ENCODE measurements at regions not wholly inside any gene's neighbourhood (a gene's known extent, or its start where the extent isn't known, plus 50 kb on each side); places are given as distances from the start of the nearest gene placed in this dataset.

- no peaks in the 10 kb centered on the region for H3K36me3 ChIP-seq
- no peak for ATAC-seq
- H3K4me3 ChIP-seq: no peak overlapping the region
- no peak for TF ChIP-seq POLR2AphosphoS5 (IDR thresholded peaks at IDR 0.05)
- no peak for TF ChIP-seq CTCF (IDR thresholded peaks at IDR 0.05)
- TF ChIP-seq POLR2A (IDR thresholded peaks at IDR 0.05): no peak
- TF ChIP-seq EP300 (IDR thresholded peaks at IDR 0.05): no peak
- no peaks in the 10 kb centered on the region for H3K4me1 ChIP-seq
- WGBS, 2 donors (ENCODE audit: low coverage in 1 of 2): 57 to 96% methylated on average over 3 of the region's 5 CpGs
- H3K27ac ChIP-seq: no peak overlapping the region
- H3K9me3 ChIP-seq: no peaks in the 10 kb centered on the region
- H3K27me3 ChIP-seq: no peaks in the 10 kb centered on the region
These were observed 81.9 kb downstream of the P2RY1 start for GRCh38 chr3:152916753-152917279.

GRCh38 chr3:152921351-152921750 lies 86.4 kb downstream of the P2RY1 start:
- Histone ChIP-seq H3K27me3 (no peaks in the 10 kb centered on the region), H3K9me3 (no peaks in the 10 kb centered on the region), H3K36me3 (no peaks in the 10 kb centered on the region), H3K4me1 (no peaks in the 10 kb centered on the region), H3K27ac (no peak overlapping the region), H3K4me3 (no peak overlapping the region)
- TF ChIP-seq EP300 (IDR thresholded peaks at IDR 0.05) (no peak), POLR2A (IDR thresholded peaks at IDR 0.05) (no peak), CTCF (IDR thresholded peaks at IDR 0.05) (no peak), POLR2AphosphoS5 (IDR thresholded peaks at IDR 0.05) (no peak)
- no peak for ATAC-seq

GRCh38 chr3:152922554-152922953 lies 87.6 kb downstream of the P2RY1 start:
- H3K9me3 ChIP-seq: no peaks in the 10 kb centered on the region
- no peak overlapping the region for H3K4me3 ChIP-seq
- H3K36me3 ChIP-seq: no peaks in the 10 kb centered on the region
- H3K4me1 ChIP-seq: no peaks in the 10 kb centered on the region
- ATAC-seq: no peak
- no peak for TF ChIP-seq EP300 (IDR thresholded peaks at IDR 0.05)
- TF ChIP-seq POLR2AphosphoS5 (IDR thresholded peaks at IDR 0.05): no peak
- TF ChIP-seq CTCF (IDR thresholded peaks at IDR 0.05): no peak
- TF ChIP-seq POLR2A (IDR thresholded peaks at IDR 0.05): no peak
- H3K27ac ChIP-seq: no peak overlapping the region
- H3K27me3 ChIP-seq: no peaks in the 10 kb centered on the region
- 75 to 89% methylated on average over 1 to 2 of the region's 2 CpGs for WGBS, 2 donors (ENCODE audit: low coverage in 1 of 2)

- H3K36me3 ChIP-seq: no peaks in the 10 kb centered on the region
- H3K9me3 ChIP-seq: no peaks in the 10 kb centered on the region
- WGBS, 2 donors (ENCODE audit: low coverage in 1 of 2): 65 to 86% methylated on average over 1 to 3 of the region's 3 CpGs
- H3K4me1 ChIP-seq: no peaks in the 10 kb centered on the region
- H3K27ac ChIP-seq: no peak overlapping the region
- no peak for ATAC-seq
- no peak overlapping the region for H3K4me3 ChIP-seq
- no peaks in the 10 kb centered on the region for H3K27me3 ChIP-seq
- TF ChIP-seq POLR2AphosphoS5 (IDR thresholded peaks at IDR 0.05) (no peak), CTCF (IDR thresholded peaks at IDR 0.05) (no peak)
These were observed 92.2 kb downstream of the P2RY1 start for GRCh38 chr3:152927131-152927530.

GRCh38 chr3:152930516-152930915 lies 95.6 kb downstream of the P2RY1 start:
- H3K9me3 ChIP-seq: no peaks in the 10 kb centered on the region
- no peaks in the 10 kb centered on the region for H3K27me3 ChIP-seq
- no peak overlapping the region for H3K27ac ChIP-seq
- TF ChIP-seq EP300 (IDR thresholded peaks at IDR 0.05) (no peak), POLR2AphosphoS5 (IDR thresholded peaks at IDR 0.05) (no peak), CTCF (IDR thresholded peaks at IDR 0.05) (no peak), POLR2A (IDR thresholded peaks at IDR 0.05) (no peak)
- ATAC-seq: no peak
- WGBS, 2 donors (ENCODE audit: low coverage in 1 of 2): 82 to 100% methylated on average over 2 of the region's 2 CpGs
- H3K36me3 ChIP-seq: no peaks in the 10 kb centered on the region
- no peaks in the 10 kb centered on the region for H3K4me1 ChIP-seq
- no peak overlapping the region for H3K4me3 ChIP-seq
